ENCODE measurements at regions not wholly inside any gene's neighbourhood (a gene's known extent, or its start where the extent isn't known, plus 50 kb on each side); places are given as distances from the start of the nearest gene placed in this dataset.

- TF ChIP-seq CTCF (IDR thresholded peaks at IDR 0.05): no peak
- no peak for TF ChIP-seq POLR2AphosphoS5 (IDR thresholded peaks at IDR 0.05)
- TF ChIP-seq EP300 (IDR thresholded peaks at IDR 0.05): no peak
- TF ChIP-seq POLR2A (IDR thresholded peaks at IDR 0.05): no peak
- Histone ChIP-seq H3K9me3 (peaks cover 0 to 7% (median 0%) of the 10 kb centered on the region in 4 donors), H3K4me3 (no peak overlapping the region), H3K4me1 (no peaks in the 10 kb centered on the region), H3K36me3 (no peaks in the 10 kb centered on the region), H3K27ac (no peak overlapping the region), H3K27me3 (no peaks in the 10 kb centered on the region)
- 84 to 90% methylated on average over 6 of the region's 6 CpGs for WGBS, 2 donors
- DNase-seq (no peak), ATAC-seq (ENCODE audit: low FRiP score in 2 of 2) (no peak)
Observed at GRCh38 chr14:71304690-71305089, 397.4 kb downstream of the PCNX1 start.

- Histone ChIP-seq H3K27me3 (no peaks in the 10 kb centered on the region), H3K4me1 (no peaks in the 10 kb centered on the region), H3K4me3 (no peak overlapping the region), H3K9me3 (peaks cover 0 to 7% (median 0%) of the 10 kb centered on the region in 4 donors), H3K36me3 (no peaks in the 10 kb centered on the region), H3K27ac (no peak overlapping the region)
- 86 to 96% methylated on average over 1 of the region's 1 CpG for WGBS, 2 donors
- TF ChIP-seq POLR2AphosphoS5 (IDR thresholded peaks at IDR 0.05) (no peak), EP300 (IDR thresholded peaks at IDR 0.05) (no peak), POLR2A (IDR thresholded peaks at IDR 0.05) (no peak), CTCF (IDR thresholded peaks at IDR 0.05) (no peak)
- DNase-seq (no peak), ATAC-seq (ENCODE audit: low FRiP score in 2 of 2) (no peak)
Observed at GRCh38 chr14:71308671-71309070, 401.4 kb downstream of the PCNX1 start.

- WGBS, 2 donors: 85 to 93% methylated on average over 2 of the region's 2 CpGs
- Histone ChIP-seq H3K4me3 (no peak overlapping the region), H3K4me1 (no peaks in the 10 kb centered on the region), H3K9me3 (no peaks in the 10 kb centered on the region), H3K27ac (no peak overlapping the region), H3K27me3 (no peaks in the 10 kb centered on the region), H3K36me3 (no peaks in the 10 kb centered on the region)
- ATAC-seq (ENCODE audit: low FRiP score in 2 of 2) (no peak), DNase-seq (no peak)
- no peak for TF ChIP-seq POLR2A (IDR thresholded peaks at IDR 0.05)
- no peak for TF ChIP-seq POLR2AphosphoS5 (IDR thresholded peaks at IDR 0.05)
- TF ChIP-seq CTCF (IDR thresholded peaks at IDR 0.05): no peak
- TF ChIP-seq EP300 (IDR thresholded peaks at IDR 0.05): no peak
Observed at GRCh38 chr14:71309756-71310155, 402.5 kb downstream of the PCNX1 start.

- Histone ChIP-seq H3K27ac (no peak overlapping the region), H3K9me3 (no peaks in the 10 kb centered on the region), H3K4me3 (no peak overlapping the region), H3K27me3 (no peaks in the 10 kb centered on the region), H3K4me1 (no peaks in the 10 kb centered on the region), H3K36me3 (no peaks in the 10 kb centered on the region)
- DNase-seq: peak in 1 of 2 donors; percentile 2
- 83 to 89% methylated on average over 10 of the region's 10 CpGs for WGBS, 2 donors
- ATAC-seq (ENCODE audit: low FRiP score in 2 of 2): no peak
- TF ChIP-seq POLR2A (IDR thresholded peaks at IDR 0.05) (no peak), EP300 (IDR thresholded peaks at IDR 0.05) (no peak), CTCF (IDR thresholded peaks at IDR 0.05) (no peak), POLR2AphosphoS5 (IDR thresholded peaks at IDR 0.05) (no peak)
Observed at GRCh38 chr14:71311061-71311460, 403.8 kb downstream of the PCNX1 start.

GRCh38 chr14:71314717-71315116, 407.5 kb downstream of the PCNX1 start:
- H3K4me1 ChIP-seq: peaks cover 0 to 3% (median 3%) of the 10 kb centered on the region in 4 donors
- 80 to 92% methylated on average over 1 to 2 of the region's 2 CpGs for WGBS, 2 donors
- H3K9me3 ChIP-seq: no peaks in the 10 kb centered on the region
- no peaks in the 10 kb centered on the region for H3K27me3 ChIP-seq
- H3K36me3 ChIP-seq: no peaks in the 10 kb centered on the region
- ATAC-seq (ENCODE audit: low FRiP score in 2 of 2) (no peak), DNase-seq (no peak)
- no peak overlapping the region for H3K4me3 ChIP-seq
- no peak for TF ChIP-seq CTCF (IDR thresholded peaks at IDR 0.05)
- no peak for TF ChIP-seq POLR2AphosphoS5 (IDR thresholded peaks at IDR 0.05)
- no peak for TF ChIP-seq EP300 (IDR thresholded peaks at IDR 0.05)
- H3K27ac ChIP-seq: no peak overlapping the region
